ENCODE measurements at regions not wholly inside any gene's neighbourhood (a gene's known extent, or its start where the extent isn't known, plus 50 kb on each side); places are given as distances from the start of the nearest gene placed in this dataset.

DNA sequence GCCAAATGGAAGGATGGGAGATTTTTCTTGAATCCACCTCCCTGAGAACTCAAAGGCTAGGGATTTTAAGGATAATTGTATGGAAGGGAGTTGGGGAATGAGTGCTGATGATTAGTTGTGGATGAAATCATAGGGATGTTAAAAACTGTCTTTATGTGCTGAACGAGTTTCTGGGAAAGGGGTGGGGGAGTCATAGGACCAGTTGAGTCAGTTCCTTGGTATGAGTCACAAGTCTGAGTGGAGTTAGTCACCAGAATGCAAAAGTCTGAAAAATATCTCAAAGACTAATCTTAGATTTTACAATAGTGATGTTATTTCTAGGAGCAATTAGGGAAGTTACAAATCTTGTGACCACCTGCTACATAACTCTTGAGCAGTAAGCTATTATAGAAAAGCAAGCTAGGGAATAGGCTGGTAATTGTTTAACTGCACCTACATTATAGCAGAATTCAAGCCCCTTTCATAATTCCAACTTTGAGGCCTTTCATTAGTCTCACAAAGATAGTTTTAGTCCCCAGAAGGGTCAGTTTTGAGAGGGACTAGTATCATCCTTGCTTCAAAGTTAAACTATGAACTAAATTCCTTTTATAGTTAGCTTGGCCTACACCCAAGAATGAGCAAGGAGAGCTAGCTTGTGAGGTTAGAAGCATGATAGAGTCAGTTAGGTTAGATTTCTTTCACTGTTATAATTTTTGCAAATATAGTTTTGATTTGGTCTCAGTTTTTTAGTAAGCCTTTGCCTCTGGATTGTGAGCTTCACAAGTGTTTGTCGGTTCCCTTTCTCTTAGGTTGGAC lies 668.0 kb downstream of the ETS1 start:
- TF ChIP-seq, protein P1, sequence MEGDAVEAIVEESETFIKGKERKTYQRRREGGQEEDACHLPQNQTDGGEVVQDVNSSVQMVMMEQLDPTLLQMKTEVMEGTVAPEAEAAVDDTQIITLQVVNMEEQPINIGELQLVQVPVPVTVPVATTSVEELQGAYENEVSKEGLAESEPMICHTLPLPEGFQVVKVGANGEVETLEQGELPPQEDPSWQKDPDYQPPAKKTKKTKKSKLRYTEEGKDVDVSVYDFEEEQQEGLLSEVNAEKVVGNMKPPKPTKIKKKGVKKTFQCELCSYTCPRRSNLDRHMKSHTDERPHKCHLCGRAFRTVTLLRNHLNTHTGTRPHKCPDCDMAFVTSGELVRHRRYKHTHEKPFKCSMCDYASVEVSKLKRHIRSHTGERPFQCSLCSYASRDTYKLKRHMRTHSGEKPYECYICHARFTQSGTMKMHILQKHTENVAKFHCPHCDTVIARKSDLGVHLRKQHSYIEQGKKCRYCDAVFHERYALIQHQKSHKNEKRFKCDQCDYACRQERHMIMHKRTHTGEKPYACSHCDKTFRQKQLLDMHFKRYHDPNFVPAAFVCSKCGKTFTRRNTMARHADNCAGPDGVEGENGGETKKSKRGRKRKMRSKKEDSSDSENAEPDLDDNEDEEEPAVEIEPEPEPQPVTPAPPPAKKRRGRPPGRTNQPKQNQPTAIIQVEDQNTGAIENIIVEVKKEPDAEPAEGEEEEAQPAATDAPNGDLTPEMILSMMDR (IDR thresholded peaks at IDR 0.05) = no peak
- no peak for TF ChIP-seq POLR2A (IDR thresholded peaks at IDR 0.05)
